ENCODE measurements at regions not wholly inside any gene's neighbourhood (a gene's known extent, or its start where the extent isn't known, plus 50 kb on each side); places are given as distances from the start of the nearest gene placed in this dataset.

GRCh38 chr18:67783196-67783946 lies 266.9 kb upstream of the DSEL start:
- Histone ChIP-seq H3K79me2 (ENCODE audit: low read length) (no peaks in the 10 kb centered on the region), H3K4me3 (ENCODE audit: low read length) (no peak overlapping the region), H4K20me1 (ENCODE audit: insufficient read depth, low read length) (no peaks in the 10 kb centered on the region), H3K9me3 (ENCODE audit: insufficient read depth, low read length) (no peaks in the 10 kb centered on the region), H3K27ac (ENCODE audit: low read length) (no peak overlapping the region), H3K9ac (ENCODE audit: low read length) (no peak overlapping the region), H3K36me3 (replicated peaks; ENCODE audit: low read depth, low read length) (no peaks in the 10 kb centered on the region), H3K27me3 (ENCODE audit: low read depth, low read length) (no peaks in the 10 kb centered on the region), H3K4me1 (ENCODE audit: low read length) (no peaks in the 10 kb centered on the region), H3K4me2 (ENCODE audit: low read length) (no peak overlapping the region), H2AFZ (ENCODE audit: low read depth, low read length) (no peak overlapping the region)
- no peak for TF ChIP-seq EZH2phosphoT487 (IDR thresholded peaks at IDR 0.05; ENCODE audit: low read depth)
- no peak for TF ChIP-seq CTCF (IDR thresholded peaks at IDR 0.05; ENCODE audit: low read depth, low read length)

- Histone ChIP-seq H2AFZ (ENCODE audit: low read depth, low read length) (no peak overlapping the region), H3K36me3 (replicated peaks; ENCODE audit: low read depth, low read length) (no peaks in the 10 kb centered on the region), H3K4me2 (ENCODE audit: low read length) (no peak overlapping the region), H3K4me1 (ENCODE audit: low read length) (no peaks in the 10 kb centered on the region), H3K27me3 (ENCODE audit: low read depth, low read length) (no peaks in the 10 kb centered on the region), H3K27ac (ENCODE audit: low read length) (no peak overlapping the region), H3K4me3 (ENCODE audit: low read length) (no peak overlapping the region), H3K9me3 (ENCODE audit: insufficient read depth, low read length) (no peaks in the 10 kb centered on the region), H4K20me1 (ENCODE audit: insufficient read depth, low read length) (no peaks in the 10 kb centered on the region), H3K9ac (ENCODE audit: low read length) (no peak overlapping the region), H3K79me2 (ENCODE audit: low read length) (no peaks in the 10 kb centered on the region)
- no peak for TF ChIP-seq EZH2phosphoT487 (IDR thresholded peaks at IDR 0.05; ENCODE audit: low read depth)
Measured at GRCh38 chr18:67778016-67778415, 261.5 kb upstream of the DSEL start.

- Histone ChIP-seq H3K4me1 (ENCODE audit: low read length) (no peaks in the 10 kb centered on the region), H3K36me3 (replicated peaks; ENCODE audit: low read depth, low read length) (no peaks in the 10 kb centered on the region), H3K4me2 (ENCODE audit: low read length) (no peak overlapping the region), H3K9ac (ENCODE audit: low read length) (no peak overlapping the region), H3K79me2 (ENCODE audit: low read length) (no peaks in the 10 kb centered on the region), H2AFZ (ENCODE audit: low read depth, low read length) (no peak overlapping the region), H3K9me3 (ENCODE audit: insufficient read depth, low read length) (no peaks in the 10 kb centered on the region), H3K27ac (ENCODE audit: low read length) (no peak overlapping the region), H3K27me3 (ENCODE audit: low read depth, low read length) (no peaks in the 10 kb centered on the region), H3K4me3 (ENCODE audit: low read length) (no peak overlapping the region), H4K20me1 (ENCODE audit: insufficient read depth, low read length) (no peaks in the 10 kb centered on the region)
- TF ChIP-seq EZH2phosphoT487 (IDR thresholded peaks at IDR 0.05; ENCODE audit: low read depth) (no peak), CTCF (IDR thresholded peaks at IDR 0.05; ENCODE audit: low read depth, low read length) (no peak)
Measured at GRCh38 chr18:67776929-67777328, 260.4 kb upstream of the DSEL start.

- no peak overlapping the region for H3K4me2 ChIP-seq (ENCODE audit: low read length)
- no peaks in the 10 kb centered on the region for H3K4me1 ChIP-seq (ENCODE audit: low read length)
- H3K9ac ChIP-seq (ENCODE audit: low read length): no peak overlapping the region
- no peaks in the 10 kb centered on the region for H3K79me2 ChIP-seq (ENCODE audit: low read length)
- no peaks in the 10 kb centered on the region for H3K9me3 ChIP-seq (ENCODE audit: insufficient read depth, low read length)
- no peaks in the 10 kb centered on the region for H3K27me3 ChIP-seq (ENCODE audit: low read depth, low read length)
- H3K4me3 ChIP-seq (ENCODE audit: low read length): no peak overlapping the region
- H4K20me1 ChIP-seq (ENCODE audit: insufficient read depth, low read length): no peaks in the 10 kb centered on the region
- no peak overlapping the region for H2AFZ ChIP-seq (ENCODE audit: low read depth, low read length)
- H3K27ac ChIP-seq (ENCODE audit: low read length): no peak overlapping the region
- TF ChIP-seq CTCF (IDR thresholded peaks at IDR 0.05; ENCODE audit: low read depth, low read length) (no peak), EZH2phosphoT487 (IDR thresholded peaks at IDR 0.05; ENCODE audit: low read depth) (no peak)
- H3K36me3 ChIP-seq (replicated peaks; ENCODE audit: low read depth, low read length): no peaks in the 10 kb centered on the region
Measured at GRCh38 chr18:67771271-67771670, 254.8 kb upstream of the DSEL start.

All from OCI-LY3 (cell line).